ENCODE measurements at regions not wholly inside any gene's neighbourhood (a gene's known extent, or its start where the extent isn't known, plus 50 kb on each side); places are given as distances from the start of the nearest gene placed in this dataset.

DNA sequence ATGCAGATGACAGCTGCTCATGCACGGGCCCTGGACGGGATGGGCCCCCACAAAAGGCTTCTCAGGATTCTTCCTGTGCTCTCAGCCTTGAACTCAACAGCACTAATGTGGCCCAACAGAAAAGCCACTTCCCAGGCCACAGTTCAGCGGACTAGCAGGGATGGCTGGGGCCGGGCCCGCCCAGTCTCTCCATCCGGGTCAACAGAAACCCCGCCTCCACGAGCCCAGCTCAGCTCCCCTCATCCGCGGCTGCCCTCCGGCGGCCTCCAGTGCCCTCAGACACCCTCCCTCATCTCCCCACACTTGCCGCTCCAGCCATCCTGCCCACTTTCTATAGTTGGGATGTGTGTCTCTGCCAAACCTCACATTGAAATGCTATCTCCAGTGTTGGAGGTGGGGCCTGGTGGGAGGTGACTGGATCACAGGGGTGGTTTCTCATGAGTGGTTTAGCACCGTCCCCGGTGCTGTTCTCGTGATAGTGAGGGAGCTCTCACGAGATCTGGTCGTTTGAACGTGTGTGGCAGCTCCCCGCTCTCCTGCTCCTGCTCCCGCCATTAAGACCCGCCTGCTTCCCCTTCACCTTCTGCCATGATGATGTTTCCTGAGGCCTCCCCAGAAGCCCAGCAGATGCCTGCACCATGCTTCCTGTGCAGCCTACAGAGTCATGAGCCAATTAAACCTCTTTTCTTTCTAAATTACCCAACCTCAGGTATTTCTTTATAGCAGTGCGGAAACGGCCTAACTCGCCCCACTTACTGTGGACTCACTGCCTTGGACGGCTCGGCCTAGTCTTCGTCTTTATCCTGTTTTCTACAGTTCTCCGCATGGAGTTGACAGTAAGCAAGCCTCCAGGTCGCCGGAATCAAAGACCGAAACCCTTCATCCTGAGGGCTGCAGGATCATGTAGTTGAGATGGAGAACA is 169.9 kb upstream of the RNF32 start:
- Histone ChIP-seq H3K27ac (ENCODE audit: low read length) (no peak overlapping the region), H3K4me1 (ENCODE audit: control insufficient read depth, insufficient read depth, low read length) (no peaks in the 10 kb centered on the region), H3K27me3 (ENCODE audit: control insufficient read depth, insufficient read depth, low read length) (peaks cover 4% of the 10 kb centered on the region), H3K4me3 (ENCODE audit: low read length) (no peak overlapping the region), H3K36me3 (ENCODE audit: control insufficient read depth, insufficient read depth, low read length) (no peaks in the 10 kb centered on the region), H3K9me3 (replicated peaks; ENCODE audit: control insufficient read depth, low read depth, low read length) (no peaks in the 10 kb centered on the region)
- no peak for DNase-seq
- WGBS (ENCODE audit: insufficient coverage) = 86% methylated on average over 24 of the region's 32 CpGs

DNA sequence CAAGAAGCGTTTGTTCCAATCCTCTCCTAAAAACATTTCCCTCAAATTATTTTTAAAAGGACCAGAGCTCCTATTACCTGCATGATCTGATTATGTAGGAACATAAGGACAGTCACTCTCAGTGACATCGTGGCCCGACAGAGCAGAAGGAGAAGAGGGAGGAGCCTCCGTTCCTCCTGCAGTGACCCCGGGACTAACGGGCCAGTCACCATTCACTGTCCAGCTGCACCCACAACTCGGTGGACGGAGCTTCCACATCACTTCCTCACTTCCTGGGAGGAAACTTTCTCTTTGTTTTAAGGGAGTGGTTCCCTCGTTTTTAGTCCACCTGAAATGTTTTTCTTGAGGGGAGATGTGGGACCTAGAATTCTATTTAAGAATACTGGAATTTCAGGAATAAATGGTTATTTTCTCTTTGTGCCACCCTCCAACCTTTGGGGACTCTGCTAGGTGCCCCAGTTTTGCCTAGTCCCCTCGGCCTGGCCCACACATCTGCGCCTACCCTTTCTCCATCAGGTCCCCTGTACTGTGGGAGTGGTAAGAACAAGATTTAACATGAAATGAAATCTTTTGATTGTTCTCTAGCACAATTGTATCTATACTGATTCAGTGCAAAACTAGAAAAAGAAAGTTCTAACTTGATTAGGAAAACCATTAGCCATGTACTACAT is 173.5 kb upstream of the RNF32 start:
- H3K27me3 ChIP-seq (ENCODE audit: control insufficient read depth, insufficient read depth, low read length) = peaks cover 6% of the 10 kb centered on the region
- WGBS (ENCODE audit: insufficient coverage) = no CpG with 5 or more reads among the region's 11 CpGs

DNA sequence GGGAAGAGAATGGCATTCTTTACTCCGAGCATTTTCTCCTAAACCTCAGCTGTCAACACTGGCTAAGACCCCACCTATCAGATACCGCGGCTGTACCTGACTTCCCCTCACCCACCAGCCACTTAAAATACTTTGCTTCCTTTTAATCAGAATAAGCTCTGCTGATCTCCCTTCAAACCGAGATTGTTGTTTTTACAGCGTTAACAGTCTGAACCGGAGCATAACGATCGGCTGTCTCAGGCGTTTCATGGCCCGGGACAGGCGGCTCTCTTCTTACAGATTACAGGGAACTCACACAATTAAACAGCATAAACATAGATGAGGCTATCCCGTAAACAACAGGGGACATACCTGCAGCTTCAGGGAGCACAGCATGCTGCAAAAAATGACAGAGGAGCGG is 174.3 kb upstream of the RNF32 start:
- DNase-seq = no peak
- no peaks in the 10 kb centered on the region for H3K4me1 ChIP-seq (ENCODE audit: control insufficient read depth, insufficient read depth, low read length)
- no peak overlapping the region for H3K27ac ChIP-seq (ENCODE audit: low read length)
- H3K36me3 ChIP-seq (ENCODE audit: control insufficient read depth, insufficient read depth, low read length) = no peaks in the 10 kb centered on the region
- H3K27me3 ChIP-seq (ENCODE audit: control insufficient read depth, insufficient read depth, low read length) = peaks cover 6% of the 10 kb centered on the region
- no peaks in the 10 kb centered on the region for H3K9me3 ChIP-seq (replicated peaks; ENCODE audit: control insufficient read depth, low read depth, low read length)
- no peak overlapping the region for H3K4me3 ChIP-seq (ENCODE audit: low read length)
- WGBS (ENCODE audit: insufficient coverage) = 27% methylated on average over 11 of the region's 13 CpGs

More for the DNA sequence above, 173.5 kb upstream of the RNF32 start:
- no peak overlapping the region for H3K4me3 ChIP-seq (ENCODE audit: low read length)
- no peak for DNase-seq
- no peaks in the 10 kb centered on the region for H3K9me3 ChIP-seq (replicated peaks; ENCODE audit: control insufficient read depth, low read depth, low read length)
- no peaks in the 10 kb centered on the region for H3K4me1 ChIP-seq (ENCODE audit: control insufficient read depth, insufficient read depth, low read length)
- no peak overlapping the region for H3K27ac ChIP-seq (ENCODE audit: low read length)
- no peaks in the 10 kb centered on the region for H3K36me3 ChIP-seq (ENCODE audit: control insufficient read depth, insufficient read depth, low read length)

DNA sequence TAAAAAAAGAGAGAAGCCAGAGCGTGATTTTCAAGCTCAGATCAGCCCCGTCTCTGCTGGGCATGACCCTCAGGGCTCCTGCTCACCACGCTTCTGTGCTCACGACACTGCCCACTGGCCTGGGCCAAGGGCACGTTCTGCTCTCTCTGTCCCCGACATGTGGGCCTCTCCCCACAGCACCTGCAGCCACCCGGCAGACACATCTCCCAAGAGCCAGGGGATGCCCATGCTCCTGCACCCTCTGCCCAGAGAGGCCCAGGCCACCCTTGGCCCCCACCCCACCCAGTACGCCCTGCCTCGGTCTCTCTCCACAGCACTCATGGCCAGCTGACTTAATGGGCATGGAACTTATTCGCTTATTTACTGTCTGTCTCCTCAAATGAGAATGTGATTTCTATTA is 175.4 kb upstream of the RNF32 start:
- Histone ChIP-seq H3K4me3 (ENCODE audit: low read length) (no peak overlapping the region), H3K9me3 (replicated peaks; ENCODE audit: control insufficient read depth, low read depth, low read length) (no peaks in the 10 kb centered on the region), H3K36me3 (ENCODE audit: control insufficient read depth, insufficient read depth, low read length) (no peaks in the 10 kb centered on the region), H3K27ac (ENCODE audit: low read length) (no peak overlapping the region), H3K4me1 (ENCODE audit: control insufficient read depth, insufficient read depth, low read length) (no peaks in the 10 kb centered on the region), H3K27me3 (ENCODE audit: control insufficient read depth, insufficient read depth, low read length) (peaks cover 6% of the 10 kb centered on the region)
- DNase-seq = no peak
- WGBS (ENCODE audit: insufficient coverage) = 72% methylated on average over 8 of the region's 10 CpGs

DNA sequence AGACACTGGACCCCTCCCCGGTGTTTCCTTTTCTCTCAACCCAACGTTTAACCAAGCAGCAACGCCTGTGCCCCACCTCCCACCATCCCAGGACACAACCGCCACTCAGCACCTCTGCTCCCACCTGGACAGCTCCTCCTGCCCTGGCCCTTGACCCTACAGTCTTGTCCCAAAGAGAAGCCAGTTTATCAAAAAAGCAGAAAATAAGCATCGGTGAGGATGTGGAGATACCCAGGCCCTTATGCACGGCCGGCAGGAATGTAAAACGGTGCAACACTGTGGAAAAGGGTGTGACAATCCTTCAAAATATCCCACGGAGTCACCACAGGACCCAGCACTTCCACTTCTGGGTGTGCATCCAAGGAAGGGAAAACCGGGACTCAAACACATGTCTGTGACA is 176.2 kb upstream of the RNF32 start:
- Histone ChIP-seq H3K4me1 (ENCODE audit: control insufficient read depth, insufficient read depth, low read length) (no peaks in the 10 kb centered on the region), H3K27ac (ENCODE audit: low read length) (no peak overlapping the region), H3K27me3 (ENCODE audit: control insufficient read depth, insufficient read depth, low read length) (peaks cover 6% of the 10 kb centered on the region), H3K4me3 (ENCODE audit: low read length) (no peak overlapping the region), H3K9me3 (replicated peaks; ENCODE audit: control insufficient read depth, low read depth, low read length) (no peaks in the 10 kb centered on the region), H3K36me3 (ENCODE audit: control insufficient read depth, insufficient read depth, low read length) (no peaks in the 10 kb centered on the region)
- 74% methylated on average over 10 of the region's 10 CpGs for WGBS (ENCODE audit: insufficient coverage)
- no peak for DNase-seq

DNA sequence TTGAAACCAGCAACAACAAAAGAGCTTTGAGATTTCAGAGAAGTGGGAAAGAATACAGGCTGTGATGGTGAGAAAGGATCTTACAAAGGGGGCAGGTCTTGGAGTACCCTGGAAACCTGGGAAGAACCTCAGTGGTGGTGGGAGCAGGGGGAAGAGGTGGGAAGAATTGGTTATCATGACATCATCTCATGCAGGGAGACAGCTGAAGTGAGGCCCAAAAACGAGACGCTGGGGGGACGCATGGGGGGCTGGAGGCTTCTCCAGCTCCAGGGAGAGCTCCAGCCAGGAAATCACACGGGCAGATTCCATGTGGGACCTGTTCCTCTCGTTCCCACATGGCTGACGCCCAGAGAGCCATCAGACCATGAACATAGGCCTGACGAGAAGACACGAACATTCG is 177.3 kb upstream of the RNF32 start:
- Histone ChIP-seq H3K9me3 (replicated peaks; ENCODE audit: control insufficient read depth, low read depth, low read length) (no peaks in the 10 kb centered on the region), H3K4me1 (ENCODE audit: control insufficient read depth, insufficient read depth, low read length) (no peaks in the 10 kb centered on the region), H3K27me3 (ENCODE audit: control insufficient read depth, insufficient read depth, low read length) (peaks cover 6% of the 10 kb centered on the region), H3K36me3 (ENCODE audit: control insufficient read depth, insufficient read depth, low read length) (no peaks in the 10 kb centered on the region), H3K27ac (ENCODE audit: low read length) (no peak overlapping the region), H3K4me3 (ENCODE audit: low read length) (no peak overlapping the region)
- WGBS (ENCODE audit: insufficient coverage) = 63% methylated on average over 8 of the region's 9 CpGs
- DNase-seq = no peak

DNA sequence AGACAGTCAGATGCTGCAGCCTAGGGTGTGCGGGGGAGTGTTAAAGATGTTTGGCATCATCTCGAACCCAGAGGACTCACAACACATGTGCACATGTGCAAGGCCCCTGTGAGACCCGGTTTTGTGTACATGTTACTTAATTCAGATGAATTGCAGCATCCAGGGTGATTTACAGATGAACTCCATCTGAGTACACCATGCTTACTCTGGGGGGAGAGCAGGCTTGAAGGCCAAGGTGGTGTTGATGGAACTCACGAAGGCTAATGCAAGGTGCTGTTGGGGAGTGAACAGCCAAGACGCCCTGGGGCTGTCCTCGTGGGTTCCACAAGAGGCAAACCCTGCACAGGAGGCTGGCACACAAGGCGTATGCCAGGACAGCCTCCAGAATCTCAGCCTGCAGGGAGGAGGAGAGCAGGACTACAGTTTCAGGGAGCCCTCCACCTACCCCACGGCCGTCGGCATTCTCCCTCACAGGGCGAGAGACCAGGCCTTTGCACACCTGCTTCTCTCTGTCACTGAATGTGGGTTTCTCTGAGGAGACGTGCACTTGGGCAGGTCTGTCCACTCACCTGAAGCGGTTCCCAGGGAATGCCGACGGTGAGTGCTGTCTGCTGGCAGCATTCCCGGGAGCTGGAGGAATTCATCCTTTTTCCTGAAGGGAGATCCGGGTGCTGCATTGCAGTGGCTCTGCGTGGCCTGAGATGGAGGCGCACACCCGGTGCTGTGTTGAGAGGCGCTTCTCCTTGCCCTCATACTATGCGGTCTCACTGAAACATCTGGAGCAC is 178.5 kb upstream of the RNF32 start:
- H3K27ac ChIP-seq (ENCODE audit: low read length) = no peak overlapping the region
- H3K4me3 ChIP-seq (ENCODE audit: low read length) = no peak overlapping the region
- DNase-seq = no peak
- no peaks in the 10 kb centered on the region for H3K36me3 ChIP-seq (ENCODE audit: control insufficient read depth, insufficient read depth, low read length)
- no peaks in the 10 kb centered on the region for H3K4me1 ChIP-seq (ENCODE audit: control insufficient read depth, insufficient read depth, low read length)
- 71% methylated on average over 16 of the region's 22 CpGs for WGBS (ENCODE audit: insufficient coverage)
- H3K9me3 ChIP-seq (replicated peaks; ENCODE audit: control insufficient read depth, low read depth, low read length) = no peaks in the 10 kb centered on the region
- H3K27me3 ChIP-seq (ENCODE audit: control insufficient read depth, insufficient read depth, low read length) = peaks cover 6% of the 10 kb centered on the region

DNA sequence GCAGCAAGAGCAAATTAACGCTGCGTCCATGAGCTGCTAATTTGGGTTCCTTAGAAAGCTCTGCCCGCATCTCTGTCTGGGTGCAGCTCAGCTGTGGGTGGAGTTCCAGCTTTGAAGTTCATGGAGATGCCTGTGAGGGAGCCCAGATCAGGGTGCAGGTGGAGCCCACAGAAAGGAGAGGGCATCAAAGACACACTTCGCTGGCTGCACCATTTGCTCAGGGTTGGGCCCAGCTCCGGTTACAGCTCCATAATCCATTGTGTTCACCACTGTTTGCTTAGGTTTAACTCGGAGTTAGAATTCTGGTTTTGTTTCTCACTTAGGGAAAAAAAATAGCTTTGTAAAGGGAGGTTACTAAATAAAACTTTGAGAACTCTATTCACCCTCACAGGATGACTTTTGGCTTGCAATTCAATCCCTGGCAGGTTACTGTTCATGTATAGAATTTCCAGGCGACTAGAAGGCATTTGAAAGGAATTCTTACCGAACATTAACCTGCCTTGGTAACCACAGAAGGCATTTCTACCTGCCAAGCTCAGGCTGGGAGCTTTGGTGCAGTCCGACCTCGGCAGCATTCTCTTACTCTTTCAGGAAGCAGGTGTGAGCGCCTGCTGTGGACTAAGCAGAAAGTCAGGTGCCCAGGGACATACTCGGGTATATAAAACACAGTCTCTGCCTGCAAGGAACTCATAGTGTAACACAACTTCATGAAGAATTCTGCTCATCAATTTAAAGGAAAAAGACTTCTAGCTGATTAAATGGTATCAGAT is 179.5 kb upstream of the RNF32 start:
- no peak for DNase-seq
- Histone ChIP-seq H3K36me3 (ENCODE audit: control insufficient read depth, insufficient read depth, low read length) (no peaks in the 10 kb centered on the region), H3K27me3 (ENCODE audit: control insufficient read depth, insufficient read depth, low read length) (peaks cover 3% of the 10 kb centered on the region), H3K4me1 (ENCODE audit: control insufficient read depth, insufficient read depth, low read length) (no peaks in the 10 kb centered on the region), H3K27ac (ENCODE audit: low read length) (no peak overlapping the region), H3K9me3 (replicated peaks; ENCODE audit: control insufficient read depth, low read depth, low read length) (no peaks in the 10 kb centered on the region), H3K4me3 (ENCODE audit: low read length) (no peak overlapping the region)
- 54% methylated on average over 8 of the region's 12 CpGs for WGBS (ENCODE audit: insufficient coverage)

DNA sequence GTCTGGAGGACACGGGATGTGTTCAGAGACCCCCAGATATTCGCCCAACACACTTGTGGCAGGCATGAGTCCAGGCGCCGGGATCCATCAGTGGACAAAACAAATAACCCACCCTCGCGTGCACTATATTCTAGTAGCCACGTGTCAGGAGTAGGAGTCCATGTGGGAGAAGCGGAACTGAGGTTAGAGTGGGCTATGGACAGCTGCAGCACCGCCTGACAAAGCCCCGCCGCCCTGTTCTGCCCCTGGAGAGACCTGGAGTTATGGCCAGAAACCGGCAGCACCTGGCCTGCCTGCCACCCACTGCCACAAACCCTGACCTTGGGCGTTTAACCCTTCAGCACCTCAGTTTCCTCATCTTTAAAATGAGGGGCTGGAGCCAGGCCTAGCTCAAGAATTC is 181.0 kb upstream of the RNF32 start:
- H3K4me3 ChIP-seq (ENCODE audit: low read length) = no peak overlapping the region
- H3K4me1 ChIP-seq (ENCODE audit: control insufficient read depth, insufficient read depth, low read length) = no peaks in the 10 kb centered on the region
- no peaks in the 10 kb centered on the region for H3K27me3 ChIP-seq (ENCODE audit: control insufficient read depth, insufficient read depth, low read length)
- WGBS (ENCODE audit: insufficient coverage) = 35% methylated on average over 5 of the region's 13 CpGs
- no peaks in the 10 kb centered on the region for H3K36me3 ChIP-seq (ENCODE audit: control insufficient read depth, insufficient read depth, low read length)
- no peak for DNase-seq
- H3K27ac ChIP-seq (ENCODE audit: low read length) = no peak overlapping the region
- no peaks in the 10 kb centered on the region for H3K9me3 ChIP-seq (replicated peaks; ENCODE audit: control insufficient read depth, low read depth, low read length)
